Aorta (tissue), 5 donors: ENCODE measurements at regions not wholly inside any gene's neighbourhood (a gene's known extent, or its start where the extent isn't known, plus 50 kb on each side); places are given as distances from the start of the nearest gene placed in this dataset.
"Not testable (repeated sequence)": the region's sequence is repeated elsewhere in the genome, so short reads cannot be mapped to it uniquely, and the experiment has no call there.

Source experiments
- ATAC-seq: fragments of 200-7000 bp; cut with Tn5 transposase; one replicate; pipeline ENCODE4 v1.9.1; 2022; ENCODE audit warnings: moderate library complexity; ENCODE audit not compliant: low FRiP score
- DNase-seq, 2 donors: peaks; one replicate each; pipeline ENCODE4 v3.0.0-alpha.2; 2020
- H3K27ac ChIP-seq, 2 donors: one replicate each; pipeline ENCODE4 v1.5.1; 2013; ENCODE audit warnings: low read length in 2 of 2, mild to moderate bottlenecking in 2 of 2, moderate library complexity in 2 of 2, control low read depth in 1 of 2, inconsistent platforms in 1 of 2, low read depth in 1 of 2
- H3K27me3 ChIP-seq, 2 donors: one replicate each; pipeline ENCODE4 v1.6.1; 2013; ENCODE audit warnings: control low read depth in 1 of 2, low read length in 1 of 2, mild to moderate bottlenecking in 1 of 2, moderate library complexity in 1 of 2; ENCODE audit not compliant: insufficient read depth in 2 of 2, control insufficient read depth in 1 of 2
- H3K36me3 ChIP-seq, 2 donors: one replicate each; pipeline ENCODE4 v1.6.1; 2013; ENCODE audit warnings: control low read depth in 1 of 2, low read length in 1 of 2, mild to moderate bottlenecking in 1 of 2; ENCODE audit not compliant: insufficient read depth in 2 of 2, control insufficient read depth in 1 of 2
- H3K4me1 ChIP-seq, 2 donors: one replicate each; pipeline ENCODE4 v1.6.1; 2013; ENCODE audit warnings: low read length in 2 of 2, control low read depth in 1 of 2, mild to moderate bottlenecking in 1 of 2, moderate library complexity in 1 of 2; ENCODE audit not compliant: insufficient read depth in 2 of 2, control insufficient read depth in 1 of 2
- H3K4me3 ChIP-seq, 2 donors: one replicate each; pipeline ENCODE4 v1.5.1; 2013; ENCODE audit warnings: low read length in 2 of 2, control low read depth in 1 of 2, mild to moderate bottlenecking in 1 of 2
- H3K9me3 ChIP-seq: one replicate; pipeline ENCODE4 v1.6.1; 2013; ENCODE audit warnings: mild to moderate bottlenecking, low read length; ENCODE audit not compliant: control insufficient read depth
- WGBS, 2 donors: extraction: QIAGEN DNeasy Blood & Tissue Kit; methylation state at CpG; one replicate each; pipeline ENCODE4 v1.1.7; 2013; 5-methylcytosine and 5-hydroxymethylcytosine counted together
- intact Hi-C, 2 donors: fragments of 100-400 bp; cut with DNase I; formaldehyde crosslinking; loops; one replicate each; pipeline versions ENCODE4 v1.14.2 to v1.15.0; 2022
- donor health status: healthy with polysubstance abuse.
- donor health status: Bipolar disorder and iron deficiency.
- donor health status: DM: no; HTN: no; CAD: no.
- donor health status: DM: no; HTN: no; CAD: no.
- donor health status: DM: yes; HTN: yes; CAD: no.

DNA sequence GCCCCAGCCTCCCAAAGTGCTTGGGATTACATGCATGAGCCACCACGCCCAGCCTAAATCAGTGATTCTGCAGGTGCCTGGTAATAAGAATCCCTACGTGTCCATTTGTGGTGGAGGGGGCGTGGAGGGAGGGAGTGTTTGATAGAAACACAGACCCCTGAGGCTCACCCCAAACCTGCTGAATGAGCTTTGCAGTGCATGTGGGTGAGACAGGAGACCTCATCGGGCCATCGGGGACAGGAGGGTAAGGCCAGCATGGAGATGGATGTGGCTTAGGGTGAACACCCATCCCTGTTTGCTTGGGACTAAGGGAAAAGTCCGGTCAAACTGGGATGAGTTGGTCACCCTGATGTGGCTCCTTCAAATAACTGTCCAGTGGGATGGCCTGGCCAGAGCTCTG is 71.3 kb upstream of the ALX4 start:
- Histone ChIP-seq H3K27me3 (no peaks in the 10 kb centered on the region), H3K27ac (no peak overlapping the region), H3K4me1 (no peaks in the 10 kb centered on the region), H3K36me3 (no peaks in the 10 kb centered on the region), H3K9me3 (peaks cover 5% of the 10 kb centered on the region), H3K4me3 (no peak overlapping the region)
- DNase-seq (no peak), ATAC-seq (no peak)
- intact Hi-C loops = no loop called here
- 79 to 88% methylated on average over 6 of the region's 6 CpGs for WGBS, 2 donors

DNA sequence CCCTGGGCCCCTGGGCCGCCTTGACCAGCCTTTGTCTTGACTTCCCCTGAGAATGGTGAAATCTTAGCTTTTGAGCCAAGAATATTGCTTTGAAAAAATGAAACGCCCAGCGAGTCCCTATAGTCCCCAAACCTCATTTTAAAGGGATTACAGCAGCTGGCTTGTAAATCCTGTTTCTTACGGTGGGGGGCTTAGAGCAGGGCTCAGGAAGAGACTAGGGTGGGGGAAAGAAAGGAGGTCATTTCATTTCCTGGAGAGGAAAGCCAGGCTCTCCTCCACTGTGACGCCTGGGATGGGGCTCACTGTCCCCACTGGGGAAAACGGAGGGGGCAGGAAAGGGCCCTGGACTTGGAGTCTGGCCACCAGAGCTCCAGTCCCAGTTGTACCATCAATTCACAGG is 72.2 kb upstream of the ALX4 start:
- Histone ChIP-seq H3K4me3 (no peak overlapping the region), H3K27me3 (no peaks in the 10 kb centered on the region), H3K36me3 (no peaks in the 10 kb centered on the region), H3K4me1 (no peaks in the 10 kb centered on the region), H3K27ac (no peak overlapping the region), H3K9me3 (peaks cover 4% of the 10 kb centered on the region)
- DNase-seq (no peak), ATAC-seq (no peak)
- 26 to 30% methylated on average over 6 of the region's 6 CpGs for WGBS, 2 donors
- intact Hi-C loops = no loop called here

DNA sequence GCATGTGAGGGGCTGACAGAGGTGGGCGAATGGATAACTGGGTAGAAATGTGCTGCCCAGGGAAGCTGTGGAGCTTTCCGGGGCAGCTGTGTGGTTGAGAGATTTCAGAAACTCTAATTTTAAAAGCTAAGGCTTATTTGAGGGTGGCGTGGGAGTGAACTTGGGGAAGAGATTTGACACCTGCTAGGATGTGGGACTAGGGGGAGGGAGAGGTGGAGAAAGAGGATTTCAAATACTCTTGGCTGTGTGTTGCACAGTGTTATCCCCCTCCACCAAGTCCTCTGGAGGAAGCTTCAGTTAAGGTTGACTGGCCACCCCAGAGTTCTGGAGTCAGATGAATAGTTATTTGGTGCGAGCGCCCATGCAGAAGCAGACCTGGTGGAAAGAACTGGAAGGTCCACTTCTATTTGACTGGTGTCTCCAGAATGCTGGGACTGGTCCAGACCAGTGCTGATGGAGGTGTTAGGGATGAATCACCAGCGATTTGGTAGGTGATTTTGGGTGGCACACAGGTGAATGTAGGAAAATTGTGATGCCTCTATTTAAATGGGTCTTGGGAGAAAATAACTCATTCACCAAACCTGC is 72.8 kb upstream of the ALX4 start:
- Histone ChIP-seq H3K36me3 (no peaks in the 10 kb centered on the region), H3K4me3 (no peak overlapping the region), H3K9me3 (peaks cover 3% of the 10 kb centered on the region), H3K4me1 (no peaks in the 10 kb centered on the region), H3K27me3 (no peaks in the 10 kb centered on the region), H3K27ac (no peak overlapping the region)
- WGBS, 2 donors = 80 to 86% methylated on average over 6 of the region's 6 CpGs
- intact Hi-C loops = no loop called here
- DNase-seq (no peak), ATAC-seq (no peak)

DNA sequence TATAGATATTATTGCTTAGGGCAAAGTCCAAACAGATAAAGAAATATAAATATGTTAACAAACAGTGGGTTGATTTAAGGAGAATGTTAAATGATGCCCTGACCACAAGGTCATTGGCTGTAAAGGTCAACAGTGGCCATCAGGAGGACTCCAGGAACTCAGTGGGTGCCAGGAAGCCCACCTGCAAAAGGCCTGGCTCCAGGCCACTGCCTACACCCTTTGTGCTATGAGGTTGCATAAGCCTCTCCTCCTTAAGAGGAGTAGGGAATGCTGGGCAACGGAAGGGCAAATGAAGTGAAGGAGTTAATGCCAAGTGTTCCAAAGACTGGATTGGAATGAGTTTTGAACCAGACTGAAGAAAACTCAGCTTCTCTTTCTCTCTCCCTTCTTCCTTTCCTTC is 73.3 kb upstream of the ALX4 start:
- Histone ChIP-seq H3K9me3 (peaks cover 1% of the 10 kb centered on the region), H3K4me1 (no peaks in the 10 kb centered on the region), H3K4me3 (no peak overlapping the region), H3K36me3 (no peaks in the 10 kb centered on the region), H3K27ac (no peak overlapping the region), H3K27me3 (no peaks in the 10 kb centered on the region)
- ATAC-seq (no peak), DNase-seq (no peak)
- intact Hi-C loops = no loop called here
- WGBS, 2 donors = 76 to 84% methylated on average over 1 of the region's 1 CpG

DNA sequence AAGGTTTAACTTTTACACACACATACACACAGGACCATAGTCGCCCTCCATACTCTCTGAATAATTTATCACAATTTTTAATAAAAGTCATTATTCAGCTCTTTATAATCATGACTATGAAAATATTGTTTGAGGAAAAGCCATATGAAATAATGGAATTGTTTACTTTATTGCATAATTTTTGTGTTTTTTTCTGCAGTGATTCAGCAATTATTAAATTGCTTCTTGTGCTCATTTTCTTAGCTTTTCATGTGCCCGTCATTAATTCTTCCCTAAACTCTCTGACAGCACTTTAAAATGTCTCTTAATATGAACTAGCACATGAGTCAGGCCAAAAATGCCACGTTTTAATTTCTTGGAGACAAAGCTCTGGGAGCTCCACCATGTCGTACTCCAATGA is 77.5 kb upstream of the ALX4 start:
- intact Hi-C loops = no loop called here
- ATAC-seq = no peak
- WGBS, 2 donors = 70 to 73% methylated on average over 4 of the region's 4 CpGs
- H3K4me1 ChIP-seq = no peaks in the 10 kb centered on the region
- peaks cover 7% of the 10 kb centered on the region for H3K9me3 ChIP-seq
- H3K36me3 ChIP-seq = no peaks in the 10 kb centered on the region
- no peaks in the 10 kb centered on the region for H3K27me3 ChIP-seq
- H3K27ac ChIP-seq = no peak overlapping the region
- no peak overlapping the region for H3K4me3 ChIP-seq
- no peak for DNase-seq

DNA sequence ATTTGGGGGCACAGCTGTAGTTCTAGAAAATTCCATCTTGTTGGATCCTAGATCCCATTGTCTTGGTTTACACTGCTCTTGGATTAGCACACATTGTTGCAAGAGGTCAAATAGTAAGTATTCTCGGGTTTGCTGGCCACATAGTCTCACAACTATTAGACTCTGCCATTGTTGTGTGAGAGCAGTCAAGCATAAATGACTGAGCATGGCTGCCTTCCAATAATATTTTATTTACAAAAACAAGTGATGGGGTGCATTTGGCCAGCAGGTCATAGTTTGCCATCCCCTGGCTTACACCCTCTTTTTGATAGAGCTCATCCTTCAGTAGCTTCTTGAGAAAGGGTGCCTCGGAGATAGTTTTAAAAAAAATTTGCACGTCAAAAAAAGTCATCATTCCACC is 77.9 kb upstream of the ALX4 start:
- no peak overlapping the region for H3K27ac ChIP-seq
- intact Hi-C loops = no loop called here
- H3K27me3 ChIP-seq = no peaks in the 10 kb centered on the region
- no peak overlapping the region for H3K4me3 ChIP-seq
- H3K9me3 ChIP-seq = peaks cover 7% of the 10 kb centered on the region
- 70 to 73% methylated on average over 3 of the region's 3 CpGs for WGBS, 2 donors
- no peaks in the 10 kb centered on the region for H3K36me3 ChIP-seq
- no peaks in the 10 kb centered on the region for H3K4me1 ChIP-seq
- ATAC-seq = no peak
- no peak for DNase-seq

DNA sequence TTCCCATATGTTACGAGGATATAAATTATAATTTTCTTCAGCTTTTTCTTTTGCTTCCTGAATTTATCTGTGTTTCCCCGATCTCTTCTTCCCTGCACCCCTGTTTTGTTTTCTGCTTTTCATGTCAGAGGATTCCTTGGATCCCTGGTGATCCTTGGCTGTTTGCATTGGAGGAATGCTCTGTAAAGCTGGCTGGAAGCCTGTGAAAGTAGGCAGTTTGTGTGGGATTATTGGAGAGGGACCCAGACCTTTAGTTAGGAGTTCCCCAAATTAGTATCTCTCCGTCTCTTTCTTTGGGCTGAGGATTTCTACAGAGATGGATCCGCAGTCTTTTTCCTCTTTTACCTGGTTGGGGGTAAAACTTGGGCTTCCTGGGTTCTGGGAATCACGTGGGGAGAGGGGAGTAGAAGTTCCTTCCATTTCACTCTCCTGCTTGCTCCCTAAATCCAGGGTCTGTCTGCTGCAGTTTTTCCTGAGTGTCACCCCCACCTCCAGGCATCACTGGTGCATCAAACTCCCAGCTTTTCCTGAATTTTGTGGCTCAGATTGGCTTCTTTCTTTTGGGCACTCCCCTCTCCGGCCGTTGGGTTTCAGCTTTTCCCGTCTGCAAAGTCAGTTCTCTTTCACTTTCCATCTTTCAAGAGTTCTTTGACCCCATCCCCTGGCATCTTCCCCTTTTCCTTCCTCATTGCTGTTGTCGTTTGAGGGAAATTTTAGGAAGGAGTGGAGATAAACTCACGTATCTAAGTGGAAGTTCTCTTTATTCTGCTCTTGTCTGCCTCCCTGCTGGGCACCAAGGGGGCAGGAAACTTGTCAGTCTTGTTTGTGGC is 79.1 kb upstream of the ALX4 start:
- Histone ChIP-seq H3K4me3 (no peak overlapping the region), H3K4me1 (no peaks in the 10 kb centered on the region), H3K36me3 (no peaks in the 10 kb centered on the region), H3K27ac (no peak overlapping the region), H3K27me3 (no peaks in the 10 kb centered on the region), H3K9me3 (peaks cover 7% of the 10 kb centered on the region)
- 13 to 15% methylated on average over 10 of the region's 10 CpGs for WGBS, 2 donors
- ATAC-seq (no peak), DNase-seq (no peak)
- intact Hi-C loops = no loop called here

DNA sequence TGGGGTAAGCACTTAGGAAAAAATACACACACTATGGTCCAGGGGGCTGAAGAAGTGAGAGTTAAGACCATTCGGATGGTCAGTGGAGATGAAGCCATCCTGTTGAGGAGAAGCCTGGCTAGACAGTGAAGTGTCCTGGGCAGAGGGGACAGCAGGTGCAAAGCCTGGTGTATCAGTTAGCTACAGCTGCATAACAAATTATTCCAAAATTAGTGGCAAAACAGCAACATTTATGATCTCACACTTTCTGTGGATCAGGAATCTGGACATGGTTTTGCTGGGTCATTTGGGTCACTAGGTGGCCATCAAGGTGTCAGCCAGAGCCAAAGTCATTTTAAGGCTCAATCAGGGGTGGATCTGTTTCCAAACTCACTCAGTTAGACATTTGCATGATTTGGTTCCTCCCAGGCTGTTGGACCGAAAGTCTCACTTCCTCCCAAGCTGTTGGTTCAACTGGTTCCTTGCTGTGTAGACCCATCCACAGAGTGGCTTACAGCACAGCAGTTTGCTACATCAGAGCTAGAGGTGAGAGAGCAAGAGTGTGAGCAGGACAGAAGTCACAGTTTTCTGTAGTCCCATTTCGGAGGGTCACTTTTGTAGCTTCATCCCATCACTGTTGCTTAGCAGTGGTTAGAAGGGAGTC is 80.1 kb upstream of the ALX4 start:
- DNase-seq = no peak
- H3K27ac ChIP-seq = no peak overlapping the region
- 94 to 96% methylated on average over 3 of the region's 3 CpGs for WGBS, 2 donors

DNA sequence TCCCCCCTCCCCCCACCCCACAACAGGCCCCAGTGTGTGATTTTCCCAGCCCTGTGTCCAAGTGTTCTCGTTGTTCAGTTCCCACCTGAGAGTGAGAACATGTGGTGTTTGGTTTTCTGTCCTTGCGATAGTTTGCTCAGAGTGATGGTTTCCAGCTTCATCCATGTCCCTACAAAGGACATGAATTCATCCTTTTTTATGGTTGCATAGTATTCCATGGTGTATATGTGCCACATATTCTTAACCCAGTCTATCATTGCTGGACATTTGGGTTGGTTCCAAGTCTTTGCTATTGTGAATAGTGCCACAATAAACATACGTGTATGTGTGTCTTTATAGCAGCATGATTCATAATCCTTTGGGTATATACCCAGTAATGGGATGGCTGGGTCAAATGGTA is 81.1 kb upstream of the ALX4 start:
- H3K4me1 ChIP-seq = not testable (repeated sequence)

More for the DNA sequence above, 80.1 kb upstream of the ALX4 start:
- no peak for ATAC-seq
- Histone ChIP-seq H3K4me1 (no peaks in the 10 kb centered on the region), H3K36me3 (no peaks in the 10 kb centered on the region), H3K27me3 (no peaks in the 10 kb centered on the region), H3K9me3 (peaks cover 7% of the 10 kb centered on the region), H3K4me3 (no peak overlapping the region)
- intact Hi-C loops = no loop called here

More for the DNA sequence above, 81.1 kb upstream of the ALX4 start:
- WGBS, 2 donors = 85 to 88% methylated on average over 3 of the region's 3 CpGs
- H3K4me3 ChIP-seq, H3K27ac ChIP-seq, DNase-seq, H3K36me3 ChIP-seq, intact Hi-C loops, ATAC-seq, H3K27me3 ChIP-seq, H3K9me3 ChIP-seq: not testable (repeated sequence)
